ENCODE measurements at regions not wholly inside any gene's neighbourhood (a gene's known extent, or its start where the extent isn't known, plus 50 kb on each side); places are given as distances from the start of the nearest gene placed in this dataset.

DNA sequence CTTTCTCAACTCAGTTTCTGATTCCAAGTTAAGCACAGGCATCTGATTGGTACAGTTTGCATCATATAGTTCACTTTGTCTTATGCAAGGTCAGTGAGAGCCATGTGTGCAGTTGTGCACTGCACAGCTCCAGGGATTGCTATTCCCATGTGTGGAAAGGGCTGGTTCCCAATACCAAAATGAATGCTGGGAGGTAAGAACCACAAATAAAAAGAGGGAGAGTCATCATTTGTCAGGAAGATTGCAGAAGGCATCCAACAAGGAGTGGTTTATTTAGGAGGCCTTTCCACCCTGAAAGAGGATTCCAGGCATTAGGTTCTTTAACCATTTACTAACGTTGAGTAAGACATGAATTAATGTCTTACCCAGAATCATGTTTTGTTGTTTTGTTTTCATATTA is 141.2 kb upstream of the ST6GAL2 start:
- Histone ChIP-seq H3K9me3 (replicated peaks in 1 of 2; ENCODE audit: control insufficient read depth in 2 of 2, insufficient read depth in 1 of 2, low read depth in 1 of 2, low read length in 2 of 2) (no peaks in the 10 kb centered on the region), H3K14ac (ENCODE audit: low read length) (no peak overlapping the region), H3K23ac (ENCODE audit: low read depth, low read length, poor library complexity) (no peak overlapping the region), H3K4ac (ENCODE audit: low read length) (no peak overlapping the region), H3K27ac (replicated peaks; ENCODE audit: low read length) (no peak overlapping the region), H2BK12ac (ENCODE audit: low read length) (no peak overlapping the region), H2BK5ac (ENCODE audit: low read length) (no peak overlapping the region), H3K4me1 (ENCODE audit: control insufficient read depth in 2 of 2, insufficient read depth in 1 of 2, low read depth in 1 of 2, low read length in 2 of 2) (no peaks in the 10 kb centered on the region), H2AK5ac (ENCODE audit: low read depth, low read length) (no peak overlapping the region), H3K79me1 (ENCODE audit: low read depth, low read length) (no peaks in the 10 kb centered on the region), H2AFZ (ENCODE audit: low read length) (no peak overlapping the region), H3K4me3 (ENCODE audit: low read length in 2 of 2) (no peak overlapping the region), H4K8ac (ENCODE audit: low read depth, low read length) (no peak overlapping the region), H3K18ac (ENCODE audit: low read length) (no peak overlapping the region), H2BK15ac (ENCODE audit: low read length) (no peak overlapping the region), H3K36me3 (replicated peaks in 1 of 2; ENCODE audit: control insufficient read depth in 2 of 2, insufficient read depth in 2 of 2, low read length in 2 of 2) (no peaks in the 10 kb centered on the region), H3K9ac (ENCODE audit: low read depth, low read length, poor library complexity) (no peak overlapping the region), H3K4me2 (ENCODE audit: insufficient read depth, low read length, poor library complexity, severe bottlenecking) (no peak overlapping the region), H4K91ac (ENCODE audit: low read depth, low read length, poor library complexity) (no peak overlapping the region), H3K27me3 (ENCODE audit: control insufficient read depth in 3 of 3, insufficient read depth in 3 of 3, low read depth in 1 of 3, low read length in 3 of 3) (no peaks in the 10 kb centered on the region), H2BK120ac (ENCODE audit: low read depth, low read length) (no peak overlapping the region)
- no CpG with 5 or more reads among the region's 1 CpG for WGBS, 2 donors (ENCODE audit: extremely low coverage in 2 of 2, insufficient read length in 2 of 2, insufficient replicate concordance in 1 of 2)
- no peak for DNase-seq (ENCODE audit: low spot score)

DNA sequence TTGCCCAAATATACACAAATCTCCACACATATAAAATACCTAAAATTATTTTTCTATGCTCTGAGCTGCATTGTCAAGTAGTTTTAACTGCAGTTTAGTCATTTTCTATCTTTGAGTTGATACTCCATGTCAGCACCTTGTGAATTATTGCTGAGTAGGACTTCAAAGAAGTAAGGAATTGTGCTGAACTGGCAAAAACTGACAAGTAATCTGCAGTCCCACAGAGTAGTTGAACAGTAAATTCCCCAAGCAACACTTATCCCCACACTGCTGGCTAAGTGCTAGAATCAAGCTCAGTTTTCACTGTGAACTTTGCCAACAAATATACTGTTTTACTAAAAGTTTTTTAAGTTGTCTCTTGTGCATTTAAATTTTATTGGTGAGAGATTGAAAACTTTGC is 141.8 kb upstream of the ST6GAL2 start:
- no peaks in the 10 kb centered on the region for H3K4me1 ChIP-seq (ENCODE audit: control insufficient read depth in 2 of 2, insufficient read depth in 1 of 2, low read depth in 1 of 2, low read length in 2 of 2)
- H2BK5ac ChIP-seq (ENCODE audit: low read length), result no peak overlapping the region
- H3K9me3 ChIP-seq (replicated peaks in 1 of 2; ENCODE audit: control insufficient read depth in 2 of 2, insufficient read depth in 1 of 2, low read depth in 1 of 2, low read length in 2 of 2), result no peaks in the 10 kb centered on the region
- no peaks in the 10 kb centered on the region for H3K36me3 ChIP-seq (replicated peaks in 1 of 2; ENCODE audit: control insufficient read depth in 2 of 2, insufficient read depth in 2 of 2, low read length in 2 of 2)
- H2AK5ac ChIP-seq (ENCODE audit: low read depth, low read length), result no peak overlapping the region
- no peak overlapping the region for H2BK12ac ChIP-seq (ENCODE audit: low read length)
- H3K23ac ChIP-seq (ENCODE audit: low read depth, low read length, poor library complexity), result no peak overlapping the region
- no peak for DNase-seq (ENCODE audit: low spot score)
- H3K79me1 ChIP-seq (ENCODE audit: low read depth, low read length), result no peaks in the 10 kb centered on the region
- H3K4me3 ChIP-seq (ENCODE audit: low read length in 2 of 2), result no peak overlapping the region
- H3K14ac ChIP-seq (ENCODE audit: low read length), result no peak overlapping the region
- no peak overlapping the region for H2AFZ ChIP-seq (ENCODE audit: low read length)
- no peak overlapping the region for H2BK15ac ChIP-seq (ENCODE audit: low read length)
- no peak overlapping the region for H2BK120ac ChIP-seq (ENCODE audit: low read depth, low read length)
- H3K9ac ChIP-seq (ENCODE audit: low read depth, low read length, poor library complexity), result no peak overlapping the region
- no peak overlapping the region for H3K27ac ChIP-seq (replicated peaks; ENCODE audit: low read length)
- no peak overlapping the region for H4K8ac ChIP-seq (ENCODE audit: low read depth, low read length)
- no peaks in the 10 kb centered on the region for H3K27me3 ChIP-seq (ENCODE audit: control insufficient read depth in 3 of 3, insufficient read depth in 3 of 3, low read depth in 1 of 3, low read length in 3 of 3)
- H3K4me2 ChIP-seq (ENCODE audit: insufficient read depth, low read length, poor library complexity, severe bottlenecking), result no peak overlapping the region
- no peak overlapping the region for H4K91ac ChIP-seq (ENCODE audit: low read depth, low read length, poor library complexity)
- H3K18ac ChIP-seq (ENCODE audit: low read length), result no peak overlapping the region
- no peak overlapping the region for H3K4ac ChIP-seq (ENCODE audit: low read length)

DNA sequence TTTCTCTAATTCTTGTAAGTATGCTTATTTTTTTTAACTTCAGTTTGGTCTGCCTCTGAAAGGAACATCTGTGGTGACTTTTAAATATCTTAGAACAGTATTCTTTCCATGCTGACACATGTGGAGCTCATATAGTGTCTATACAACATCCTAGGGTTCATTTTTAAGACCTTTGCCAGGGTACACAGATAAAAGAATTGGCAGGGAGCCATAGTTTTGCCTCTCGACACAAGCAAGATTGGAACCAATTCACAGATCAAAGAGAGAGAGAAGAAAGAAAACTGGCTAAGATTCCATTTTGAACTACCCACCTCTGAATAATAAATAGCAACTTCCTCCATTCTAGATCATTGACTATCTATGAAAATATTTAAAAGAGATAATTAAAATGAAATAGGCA is 142.7 kb upstream of the ST6GAL2 start:
- H3K36me3 ChIP-seq (replicated peaks in 1 of 2; ENCODE audit: control insufficient read depth in 2 of 2, insufficient read depth in 2 of 2, low read length in 2 of 2), result no peaks in the 10 kb centered on the region
- H2BK15ac ChIP-seq (ENCODE audit: low read length), result no peak overlapping the region
- no peak for DNase-seq (ENCODE audit: low spot score)
- H3K4me1 ChIP-seq (ENCODE audit: control insufficient read depth in 2 of 2, insufficient read depth in 1 of 2, low read depth in 1 of 2, low read length in 2 of 2), result no peaks in the 10 kb centered on the region
- H2AK5ac ChIP-seq (ENCODE audit: low read depth, low read length), result no peak overlapping the region
- no peak overlapping the region for H2BK12ac ChIP-seq (ENCODE audit: low read length)
- no peaks in the 10 kb centered on the region for H3K79me1 ChIP-seq (ENCODE audit: low read depth, low read length)
- H3K23ac ChIP-seq (ENCODE audit: low read depth, low read length, poor library complexity), result no peak overlapping the region
- H2BK5ac ChIP-seq (ENCODE audit: low read length), result no peak overlapping the region
- no peak overlapping the region for H3K27ac ChIP-seq (replicated peaks; ENCODE audit: low read length)
- H4K91ac ChIP-seq (ENCODE audit: low read depth, low read length, poor library complexity), result no peak overlapping the region
- no peak overlapping the region for H3K18ac ChIP-seq (ENCODE audit: low read length)
- no peak overlapping the region for H3K4me3 ChIP-seq (ENCODE audit: low read length in 2 of 2)
- no peak overlapping the region for H2BK120ac ChIP-seq (ENCODE audit: low read depth, low read length)
- H3K27me3 ChIP-seq (ENCODE audit: control insufficient read depth in 3 of 3, insufficient read depth in 3 of 3, low read depth in 1 of 3, low read length in 3 of 3), result no peaks in the 10 kb centered on the region
- H3K9me3 ChIP-seq (replicated peaks in 1 of 2; ENCODE audit: control insufficient read depth in 2 of 2, insufficient read depth in 1 of 2, low read depth in 1 of 2, low read length in 2 of 2), result no peaks in the 10 kb centered on the region
- no peak overlapping the region for H3K4me2 ChIP-seq (ENCODE audit: insufficient read depth, low read length, poor library complexity, severe bottlenecking)
- H3K14ac ChIP-seq (ENCODE audit: low read length), result no peak overlapping the region
- H4K8ac ChIP-seq (ENCODE audit: low read depth, low read length), result no peak overlapping the region
- H3K9ac ChIP-seq (ENCODE audit: low read depth, low read length, poor library complexity), result no peak overlapping the region
- no peak overlapping the region for H2AFZ ChIP-seq (ENCODE audit: low read length)
- no CpG with 5 or more reads among the region's 1 CpG for WGBS, 2 donors (ENCODE audit: extremely low coverage in 2 of 2, insufficient read length in 2 of 2, insufficient replicate concordance in 1 of 2)
- H3K4ac ChIP-seq (ENCODE audit: low read length), result no peak overlapping the region

DNA sequence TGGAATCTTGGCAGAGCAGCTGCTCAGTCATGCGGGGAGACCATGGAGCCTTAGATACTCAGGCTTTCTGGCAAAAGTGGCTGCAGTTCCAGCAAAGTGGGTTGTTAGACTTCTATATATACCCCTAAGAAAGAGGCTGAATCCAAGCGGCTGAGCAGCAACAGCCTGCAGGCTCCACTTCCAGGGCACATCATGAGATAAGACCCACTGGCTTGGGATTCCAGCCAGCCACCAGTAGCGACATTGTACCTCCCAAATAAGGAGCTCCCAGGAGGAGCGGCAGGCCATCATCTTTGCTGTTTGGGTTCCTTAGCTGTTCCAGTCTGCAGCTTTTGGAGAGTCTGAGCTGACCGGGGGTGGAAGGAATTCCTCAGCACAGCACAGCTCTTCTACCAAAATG is 150.3 kb upstream of the ST6GAL2 start:
- H3K9me3 ChIP-seq (replicated peaks in 1 of 2; ENCODE audit: control insufficient read depth in 2 of 2, insufficient read depth in 1 of 2, low read depth in 1 of 2, low read length in 2 of 2), result no peaks in the 10 kb centered on the region
- no peak overlapping the region for H3K4ac ChIP-seq (ENCODE audit: low read length)
- no peak overlapping the region for H2BK12ac ChIP-seq (ENCODE audit: low read length)
- no peak overlapping the region for H4K8ac ChIP-seq (ENCODE audit: low read depth, low read length)
- H3K4me3 ChIP-seq (ENCODE audit: low read length in 2 of 2), result no peak overlapping the region
- no peak overlapping the region for H2BK5ac ChIP-seq (ENCODE audit: low read length)
- no peak overlapping the region for H3K4me2 ChIP-seq (ENCODE audit: insufficient read depth, low read length, poor library complexity, severe bottlenecking)
- no peak for DNase-seq (ENCODE audit: low spot score)
- H3K14ac ChIP-seq (ENCODE audit: low read length), result no peak overlapping the region
- H3K36me3 ChIP-seq (replicated peaks in 1 of 2; ENCODE audit: control insufficient read depth in 2 of 2, insufficient read depth in 2 of 2, low read length in 2 of 2), result no peaks in the 10 kb centered on the region
- H3K18ac ChIP-seq (ENCODE audit: low read length), result no peak overlapping the region
- no peak overlapping the region for H2AFZ ChIP-seq (ENCODE audit: low read length)
- no peak overlapping the region for H3K9ac ChIP-seq (ENCODE audit: low read depth, low read length, poor library complexity)
- no peak overlapping the region for H3K27ac ChIP-seq (replicated peaks; ENCODE audit: low read length)
- no CpG with 5 or more reads among the region's 5 CpGs for WGBS, 2 donors (ENCODE audit: extremely low coverage in 2 of 2, insufficient read length in 2 of 2, insufficient replicate concordance in 1 of 2)
- H3K23ac ChIP-seq (ENCODE audit: low read depth, low read length, poor library complexity), result no peak overlapping the region
- H2BK15ac ChIP-seq (ENCODE audit: low read length), result no peak overlapping the region
- no peaks in the 10 kb centered on the region for H3K79me1 ChIP-seq (ENCODE audit: low read depth, low read length)
- no peaks in the 10 kb centered on the region for H3K27me3 ChIP-seq (ENCODE audit: control insufficient read depth in 3 of 3, insufficient read depth in 3 of 3, low read depth in 1 of 3, low read length in 3 of 3)
- H2BK120ac ChIP-seq (ENCODE audit: low read depth, low read length), result no peak overlapping the region
- H2AK5ac ChIP-seq (ENCODE audit: low read depth, low read length), result no peak overlapping the region
- H4K91ac ChIP-seq (ENCODE audit: low read depth, low read length, poor library complexity), result no peak overlapping the region
- H3K4me1 ChIP-seq (ENCODE audit: control insufficient read depth in 2 of 2, insufficient read depth in 1 of 2, low read depth in 1 of 2, low read length in 2 of 2), result no peaks in the 10 kb centered on the region
